Muscle of leg (tissue), 3 donors: ENCODE measurements at regions not wholly inside any gene's neighbourhood (a gene's known extent, or its start where the extent isn't known, plus 50 kb on each side); places are given as distances from the start of the nearest gene placed in this dataset.

Source experiments
- DNase-seq: peaks from one replicate; pipeline ENCODE4 v3.0.0; 2013
- H3K27ac ChIP-seq: one replicate; pipeline ENCODE4 v1.5.1; 2013; ENCODE audit warnings: mild to moderate bottlenecking, low read length, control low read depth
- H3K27me3 ChIP-seq: one replicate; pipeline ENCODE4 v1.6.1; 2013; ENCODE audit warnings: low read length; ENCODE audit not compliant: control insufficient read depth, insufficient read depth
- H3K36me3 ChIP-seq: one replicate; pipeline ENCODE4 v1.6.1; 2013; ENCODE audit warnings: low read length; ENCODE audit not compliant: control insufficient read depth, insufficient read depth
- H3K4me1 ChIP-seq: one replicate; pipeline ENCODE4 v1.6.1; 2013; ENCODE audit warnings: low read length; ENCODE audit not compliant: control insufficient read depth, insufficient read depth
- H3K4me3 ChIP-seq: one replicate; pipeline ENCODE4 v1.5.1; 2013; ENCODE audit warnings: low read length, control low read depth
- H3K9me3 ChIP-seq: replicated peaks from 2 replicates; pipeline ENCODE4 v1.6.1; 2013; ENCODE audit warnings: low read depth, low read length; ENCODE audit not compliant: control insufficient read depth
- WGBS: methylation state at CpG from one replicate; pipeline ENCODE4 v1.1.5; 2013; ENCODE audit warnings: missing lambda C conversion rate; ENCODE audit not compliant: insufficient coverage; 5-methylcytosine and 5-hydroxymethylcytosine counted together

DNA sequence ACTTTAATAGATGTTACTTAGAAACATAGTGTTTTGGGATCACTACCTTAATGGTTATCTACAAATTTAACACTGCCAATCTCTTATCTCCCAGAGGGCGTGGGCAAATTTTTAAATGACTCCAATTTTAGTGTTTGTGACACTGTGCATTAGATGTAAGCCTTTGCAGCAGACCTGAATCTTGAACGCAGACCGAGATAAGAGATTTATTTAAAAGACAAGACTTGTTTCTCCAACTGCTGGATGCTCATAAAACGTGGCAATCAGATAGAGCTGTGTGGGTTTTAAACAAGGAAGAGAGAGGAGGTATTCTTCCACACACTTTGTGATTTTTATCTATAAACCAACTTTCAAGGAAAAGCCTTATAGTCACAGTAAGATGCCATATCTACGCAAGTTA, 252.5 kb upstream of the NR3C2 start:
- no peak for DNase-seq

GRCh38 chr4:148693913-148694649, 251.9 kb upstream of the NR3C2 start:
- Histone ChIP-seq H3K36me3 (no peaks in the 10 kb centered on the region), H3K4me1 (no peaks in the 10 kb centered on the region), H3K9me3 (no peaks in the 10 kb centered on the region), H3K27ac (no peak overlapping the region), H3K27me3 (no peaks in the 10 kb centered on the region), H3K4me3 (no peak overlapping the region)
- WGBS: 100% methylated on average over 1 of the region's 2 CpGs
- peak; percentile 21 for DNase-seq

More for the DNA sequence above, 252.5 kb upstream of the NR3C2 start:
- H3K4me3 ChIP-seq: no peak overlapping the region
- no peaks in the 10 kb centered on the region for H3K9me3 ChIP-seq
- H3K27ac ChIP-seq: no peak overlapping the region
- no peaks in the 10 kb centered on the region for H3K27me3 ChIP-seq
- WGBS: no CpG with 5 or more reads among the region's 5 CpGs
- H3K4me1 ChIP-seq: no peaks in the 10 kb centered on the region
- no peaks in the 10 kb centered on the region for H3K36me3 ChIP-seq

DNA sequence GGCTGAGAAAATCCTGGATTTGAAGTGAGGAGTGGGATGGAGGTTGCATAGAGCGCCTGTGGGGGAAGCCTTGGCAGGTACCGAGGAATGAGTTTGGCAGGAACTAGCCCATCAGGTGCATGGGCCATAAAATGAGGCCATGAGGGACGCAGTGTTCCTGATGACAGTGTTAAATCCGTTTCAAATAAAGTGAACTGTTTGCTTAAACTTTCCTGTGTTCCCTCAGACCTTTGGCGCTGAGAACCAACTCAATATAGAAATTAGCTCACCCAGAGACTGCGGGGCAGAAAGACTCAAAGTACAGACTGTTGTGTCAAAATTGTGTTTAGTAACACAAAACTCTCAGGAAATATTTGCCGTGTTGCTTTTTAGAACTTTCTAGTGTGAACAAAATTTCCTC, 250.0 kb upstream of the NR3C2 start:
- 15% methylated on average over 4 of the region's 7 CpGs for WGBS
- Histone ChIP-seq H3K27ac (no peak overlapping the region), H3K4me3 (no peak overlapping the region), H3K4me1 (no peaks in the 10 kb centered on the region), H3K9me3 (no peaks in the 10 kb centered on the region), H3K36me3 (no peaks in the 10 kb centered on the region), H3K27me3 (no peaks in the 10 kb centered on the region)
- peak; percentile 60 for DNase-seq

DNA sequence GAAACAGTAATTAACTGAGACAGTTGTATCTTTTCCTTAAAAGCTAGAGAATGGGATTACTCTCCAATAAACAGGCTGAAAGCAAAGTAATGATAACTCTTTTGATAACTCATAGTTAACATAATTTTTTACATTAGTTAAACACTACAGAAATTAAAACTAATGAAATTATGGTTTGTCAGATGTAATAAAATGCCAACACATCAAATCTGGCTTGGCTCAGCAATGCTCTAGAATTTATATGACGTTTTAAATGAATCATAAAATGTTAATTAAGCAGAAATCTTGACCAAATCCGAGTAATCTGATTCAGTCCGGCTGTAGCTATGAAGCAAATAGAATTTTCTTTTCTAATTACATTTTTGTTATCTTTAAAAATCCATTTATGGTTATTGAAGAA, 244.2 kb upstream of the NR3C2 start:
- no peak overlapping the region for H3K27ac ChIP-seq
- no peaks in the 10 kb centered on the region for H3K36me3 ChIP-seq
- no peaks in the 10 kb centered on the region for H3K9me3 ChIP-seq
- no peak for DNase-seq
- no peak overlapping the region for H3K4me3 ChIP-seq
- no peaks in the 10 kb centered on the region for H3K27me3 ChIP-seq
- no peaks in the 10 kb centered on the region for H3K4me1 ChIP-seq
- no CpG with 5 or more reads among the region's 3 CpGs for WGBS

DNA sequence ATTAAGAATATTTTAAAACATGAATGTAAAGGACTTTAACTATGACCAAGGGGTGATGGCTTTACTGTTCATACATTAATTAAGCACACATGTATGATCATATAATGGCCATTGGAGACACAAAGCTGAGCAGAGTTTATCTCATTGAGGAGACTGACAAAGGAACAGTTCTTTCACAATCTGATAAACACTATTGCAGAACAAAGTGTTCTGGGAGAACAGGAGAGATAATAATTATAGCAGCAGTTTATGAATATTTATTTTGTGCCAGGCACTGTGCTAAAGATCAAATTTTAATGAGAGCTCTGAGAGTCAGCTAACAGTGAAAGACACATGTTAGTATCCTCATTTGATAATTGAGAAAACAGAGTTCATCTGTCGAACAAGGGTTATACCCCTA, 242.4 kb upstream of the NR3C2 start:
- Histone ChIP-seq H3K27me3 (no peaks in the 10 kb centered on the region), H3K36me3 (no peaks in the 10 kb centered on the region), H3K9me3 (no peaks in the 10 kb centered on the region), H3K27ac (no peak overlapping the region), H3K4me3 (no peak overlapping the region), H3K4me1 (no peaks in the 10 kb centered on the region)
- WGBS: no CpG with 5 or more reads among the region's 1 CpG
- DNase-seq: no peak

DNA sequence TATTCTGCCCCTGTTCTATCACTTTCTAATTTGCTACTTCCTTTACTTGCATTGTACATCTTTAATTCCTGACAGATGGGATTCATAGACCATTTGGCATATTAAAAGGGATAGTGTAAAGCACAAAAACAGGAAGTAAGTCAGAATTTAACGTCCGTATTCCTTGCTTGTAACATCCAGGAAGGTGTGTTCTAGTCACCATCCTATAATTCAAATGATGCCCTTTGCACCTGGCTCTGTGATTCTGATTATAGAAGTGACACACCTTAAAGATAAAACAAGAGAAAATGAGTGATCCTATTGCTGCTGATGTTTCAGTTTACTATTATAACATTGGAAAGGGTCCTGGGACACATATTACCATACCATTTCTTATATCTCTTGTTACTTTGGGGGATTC, 238.7 kb upstream of the NR3C2 start:
- WGBS: no CpG with 5 or more reads among the region's 2 CpGs
- Histone ChIP-seq H3K9me3 (no peaks in the 10 kb centered on the region), H3K4me1 (no peaks in the 10 kb centered on the region), H3K4me3 (no peak overlapping the region), H3K27me3 (no peaks in the 10 kb centered on the region), H3K36me3 (no peaks in the 10 kb centered on the region), H3K27ac (no peak overlapping the region)
- no peak for DNase-seq

DNA sequence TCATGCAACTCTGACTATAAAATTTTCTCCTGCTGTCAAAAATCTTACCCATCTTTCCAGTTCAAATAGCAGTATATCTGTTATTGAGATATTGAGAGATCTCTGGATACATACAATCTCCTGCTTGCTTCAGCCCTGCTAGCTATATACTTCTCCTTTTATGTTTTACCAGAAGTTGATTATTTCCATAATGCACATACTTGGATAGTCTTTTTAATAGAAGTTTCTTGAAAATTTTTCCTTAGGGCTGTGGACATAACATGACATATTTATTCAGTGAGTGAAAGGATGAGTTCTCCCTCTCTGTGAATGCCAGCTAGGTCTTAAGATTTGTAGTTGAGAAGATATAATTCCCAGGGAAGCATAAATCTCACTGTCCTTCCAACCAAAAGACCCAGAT, 234.1 kb upstream of the NR3C2 start:
- H3K27me3 ChIP-seq: no peaks in the 10 kb centered on the region
- no peak for DNase-seq
- H3K36me3 ChIP-seq: no peaks in the 10 kb centered on the region

GRCh38 chr4:148674876-148675275, 232.7 kb upstream of the NR3C2 start:
- H3K27ac ChIP-seq: no peak overlapping the region
- H3K27me3 ChIP-seq: no peaks in the 10 kb centered on the region
- H3K4me3 ChIP-seq: no peak overlapping the region
- no peaks in the 10 kb centered on the region for H3K9me3 ChIP-seq
- DNase-seq: no peak
- no peaks in the 10 kb centered on the region for H3K36me3 ChIP-seq
- no peaks in the 10 kb centered on the region for H3K4me1 ChIP-seq
- no CpG with 5 or more reads among the region's 3 CpGs for WGBS

More for the DNA sequence above, 234.1 kb upstream of the NR3C2 start:
- Histone ChIP-seq H3K4me1 (no peaks in the 10 kb centered on the region), H3K27ac (no peak overlapping the region), H3K4me3 (no peak overlapping the region), H3K9me3 (no peaks in the 10 kb centered on the region)

DNA sequence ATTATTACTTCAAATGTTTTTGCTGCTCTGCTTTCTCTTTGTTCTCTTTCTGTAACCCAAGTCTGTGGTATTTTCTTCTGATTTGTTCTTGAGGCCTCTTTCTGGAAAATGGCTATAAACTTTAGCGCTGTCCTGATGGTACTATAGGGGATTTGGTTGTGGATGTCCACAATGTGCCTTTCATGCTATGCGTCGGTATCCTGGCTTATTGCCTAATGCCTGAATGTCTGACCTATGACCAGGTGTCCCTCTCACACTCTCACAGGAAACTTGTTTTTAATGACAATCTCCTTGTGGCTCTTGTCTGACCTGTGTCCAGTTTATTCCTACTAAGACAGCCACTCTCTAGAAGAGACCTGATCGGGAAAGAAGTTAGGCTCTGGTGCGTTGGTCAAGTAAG, 222.4 kb upstream of the NR3C2 start:
- DNase-seq: no peak
- Histone ChIP-seq H3K4me3 (no peak overlapping the region), H3K9me3 (no peaks in the 10 kb centered on the region), H3K36me3 (no peaks in the 10 kb centered on the region), H3K27ac (no peak overlapping the region), H3K4me1 (no peaks in the 10 kb centered on the region), H3K27me3 (no peaks in the 10 kb centered on the region)
- WGBS: 80% methylated on average over 3 of the region's 5 CpGs

DNA sequence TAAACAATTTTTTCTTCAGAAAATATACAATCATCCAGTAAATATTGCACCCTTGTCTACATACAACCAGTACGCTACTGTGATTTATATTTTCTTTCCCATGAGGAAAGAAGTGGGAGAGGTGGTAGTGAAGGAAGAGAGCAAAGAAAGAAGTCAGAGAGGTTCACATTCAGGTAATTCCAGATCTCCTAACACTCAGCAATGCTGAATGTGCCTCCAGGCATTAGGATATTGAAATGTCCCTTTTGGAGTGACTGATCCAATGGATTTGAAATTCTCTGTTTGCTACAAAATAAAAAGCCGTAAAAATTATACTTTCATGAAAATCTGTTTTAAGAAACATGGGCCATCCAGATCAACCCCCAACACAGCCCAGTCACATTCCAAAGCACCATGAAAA, 211.9 kb upstream of the NR3C2 start:
- Histone ChIP-seq H3K4me3 (no peak overlapping the region), H3K9me3 (no peaks in the 10 kb centered on the region), H3K36me3 (no peaks in the 10 kb centered on the region), H3K27me3 (no peaks in the 10 kb centered on the region), H3K4me1 (no peaks in the 10 kb centered on the region), H3K27ac (no peak overlapping the region)
- DNase-seq: no peak
- no CpG with 5 or more reads among the region's 2 CpGs for WGBS

DNA sequence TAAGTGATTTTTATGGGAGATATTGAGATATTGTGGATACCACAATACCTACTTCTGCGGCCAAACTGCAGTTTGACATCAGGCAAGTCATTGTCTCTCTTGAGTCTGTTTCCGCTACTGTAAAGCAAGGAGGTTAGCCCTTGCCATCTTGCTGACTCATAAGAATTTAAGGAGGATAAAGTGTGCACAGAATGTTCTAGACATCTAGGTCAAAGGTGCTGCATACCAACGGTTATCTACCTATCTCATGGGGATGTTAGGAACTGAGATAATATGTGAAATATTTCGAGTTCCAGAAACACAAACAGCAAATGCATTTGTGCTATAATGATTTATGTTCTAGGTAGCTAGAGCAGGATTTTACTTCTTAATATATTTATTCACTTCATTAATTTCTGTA, 211.5 kb upstream of the NR3C2 start:
- DNase-seq: no peak
- H3K4me3 ChIP-seq: no peak overlapping the region
- no CpG with 5 or more reads among the region's 4 CpGs for WGBS
- H3K36me3 ChIP-seq: no peaks in the 10 kb centered on the region
- no peaks in the 10 kb centered on the region for H3K27me3 ChIP-seq
- no peak overlapping the region for H3K27ac ChIP-seq
- H3K4me1 ChIP-seq: no peaks in the 10 kb centered on the region
- no peaks in the 10 kb centered on the region for H3K9me3 ChIP-seq
